ENCODE measurements at regions not wholly inside any gene's neighbourhood (a gene's known extent, or its start where the extent isn't known, plus 50 kb on each side); places are given as distances from the start of the nearest gene placed in this dataset.
A peak's percentile ranks its signal among the peaks of the same experiment; 100 is the strongest.

- no peak for DNase-seq (ENCODE audit: low read depth in 2 of 2)
- TF ChIP-seq CTCF (IDR thresholded peaks at IDR 0.05; ENCODE audit: low read depth, low read length): no peak
These were observed 256.6 kb upstream of the ITGA1 start for GRCh38 chr5:52531105-52531504.

GRCh38 chr5:52543594-52543993 lies 244.1 kb upstream of the ITGA1 start:
- no peak for TF ChIP-seq CTCF (IDR thresholded peaks at IDR 0.05; ENCODE audit: low read depth, low read length)
- no peak for DNase-seq (ENCODE audit: low read depth in 2 of 2)

More at GRCh38 chr5:52531105-52531504, 256.6 kb upstream of the ITGA1 start:
- H3K4me3 ChIP-seq (replicated peaks in 1 of 2; ENCODE audit: low read depth in 2 of 2, low read length in 2 of 2): no peak overlapping the region

GRCh38 chr5:52544738-52545137 lies 243.0 kb upstream of the ITGA1 start:
- TF ChIP-seq CTCF (IDR thresholded peaks at IDR 0.05; ENCODE audit: low read depth, low read length): no peak
- DNase-seq (ENCODE audit: low read depth in 2 of 2): no peak

More at GRCh38 chr5:52543594-52543993, 244.1 kb upstream of the ITGA1 start:
- no peak overlapping the region for H3K4me3 ChIP-seq (replicated peaks in 1 of 2; ENCODE audit: low read depth in 2 of 2, low read length in 2 of 2)

GRCh38 chr5:52554293-52554692 lies 233.4 kb upstream of the ITGA1 start:
- no peak for DNase-seq (ENCODE audit: low read depth in 2 of 2)
- no peak overlapping the region for H3K4me3 ChIP-seq (replicated peaks in 1 of 2; ENCODE audit: low read depth in 2 of 2, low read length in 2 of 2)
- TF ChIP-seq CTCF (IDR thresholded peaks at IDR 0.05; ENCODE audit: low read depth, low read length): no peak

More at GRCh38 chr5:52544738-52545137, 243.0 kb upstream of the ITGA1 start:
- H3K4me3 ChIP-seq (replicated peaks in 1 of 2; ENCODE audit: low read depth in 2 of 2, low read length in 2 of 2): no peak overlapping the region

GRCh38 chr5:52560366-52560765 lies 227.3 kb upstream of the ITGA1 start:
- H3K4me3 ChIP-seq (replicated peaks in 1 of 2; ENCODE audit: low read depth in 2 of 2, low read length in 2 of 2): no peak overlapping the region
- no peak for TF ChIP-seq CTCF (IDR thresholded peaks at IDR 0.05; ENCODE audit: low read depth, low read length)
- peak in 1 of 2 donors; percentile 15 for DNase-seq (ENCODE audit: low read depth in 2 of 2)

GRCh38 chr5:52562473-52562872 lies 225.2 kb upstream of the ITGA1 start:
- no peak overlapping the region for H3K4me3 ChIP-seq (replicated peaks in 1 of 2; ENCODE audit: low read depth in 2 of 2, low read length in 2 of 2)
- no peak for DNase-seq (ENCODE audit: low read depth in 2 of 2)
- TF ChIP-seq CTCF (IDR thresholded peaks at IDR 0.05; ENCODE audit: low read depth, low read length): no peak

GRCh38 chr5:52564587-52564986 lies 223.1 kb upstream of the ITGA1 start:
- H3K4me3 ChIP-seq (replicated peaks in 1 of 2; ENCODE audit: low read depth in 2 of 2, low read length in 2 of 2): no peak overlapping the region
- no peak for DNase-seq (ENCODE audit: low read depth in 2 of 2)
- no peak for TF ChIP-seq CTCF (IDR thresholded peaks at IDR 0.05; ENCODE audit: low read depth, low read length)
